GM12878 (cell line): ENCODE measurements at regions not wholly inside any gene's neighbourhood (a gene's known extent, or its start where the extent isn't known, plus 50 kb on each side); places are given as distances from the start of the nearest gene placed in this dataset.

Experiments
- ATAC-seq: fragments of 200-7000 bp; cut with Tn5 transposase; 3 replicates; pipeline ENCODE4 v1.9.1; 2020; ENCODE audit warnings: mild to moderate bottlenecking, moderate library complexity
- BruUV-seq: library from RNA; stranded (reverse); fragments of 400-500 nt; replicated peaks from 2 replicates; lab custom pipeline; 2021; lab: Mats Ljungman, UMichigan
- CTCF ChIA-PET: fragments of 300-600 bp; sonication (Branson Sonifier 250); formaldehyde crosslinking; extraction: SDS; loops from one replicate; lab custom pipeline; 2021; ENCODE audit warnings: inconsistent platforms; lab: Yijun Ruan, JAX
- POLR2A ChIA-PET: fragments of 350-600 bp; formaldehyde crosslinking; extraction: SDS; loops from one replicate; lab custom pipeline; 2021; ENCODE audit warnings: inconsistent platforms; lab: Charles Lee
- RAD21 ChIA-PET: fragments of 300-600 bp; sonication (Branson Sonifier 250); formaldehyde crosslinking; loops from one replicate; lab custom pipeline; 2023; ENCODE audit warnings: antibody characterized with exemption; ENCODE audit not compliant: unreplicated experiment; lab: Charles Lee
- SMC1A ChIA-PET: fragments of 300-600 bp; sonication (Branson Sonifier 250); formaldehyde crosslinking; loops from one replicate; lab custom pipeline; 2023; ENCODE audit not compliant: unreplicated experiment, uncharacterized antibody; lab: Charles Lee
- DNase-seq: peaks from one replicate; pipeline ENCODE4 v3.0.0-alpha.2; 2011; ENCODE audit warnings: low read depth, low spot score
- FAIRE-seq: peaks from 3 replicates; lab custom pipeline; 2011; peaks lifted over from hg19 to GRCh38; lab: Jason Lieb, UNC
- H2AFZ ChIP-seq: 2 replicates; pipeline ENCODE4 v1.6.0; 2011; ENCODE audit warnings: low read depth, low read length, control low read depth; ENCODE audit not compliant: control insufficient read depth
- H3K27ac ChIP-seq: 2 replicates; pipeline ENCODE4 v1.5.1; 2011; ENCODE audit warnings: control low read depth; ENCODE audit not compliant: control insufficient read depth, insufficient read depth
- H3K27me3 ChIP-seq, 2 experiments: replicated peaks in 1 of 2; 2 replicates each; pipeline versions ENCODE4 v1.6.0 to v1.6.1; 2011; ENCODE audit warnings: low read length in 1 of 2; ENCODE audit not compliant: control insufficient read depth in 2 of 2, insufficient read depth in 2 of 2
- H3K36me3 ChIP-seq, 2 experiments: 2 replicates each; pipeline ENCODE4 v1.5.1; 2011; ENCODE audit warnings: low read length in 1 of 2; ENCODE audit not compliant: control insufficient read depth in 2 of 2, insufficient read depth in 2 of 2
- H3K4me1 ChIP-seq: 2 replicates; pipeline ENCODE4 v1.6.1; 2011; ENCODE audit warnings: mild to moderate bottlenecking, low read length, moderate library complexity, mixed read lengths; ENCODE audit not compliant: control insufficient read depth, insufficient read depth
- H3K4me2 ChIP-seq: 2 replicates; pipeline ENCODE4 v1.6.0; 2011; ENCODE audit warnings: control low read depth; ENCODE audit not compliant: control insufficient read depth, insufficient read depth
- H3K4me3 ChIP-seq: fragments of 200-600 bp; sonication (generic); 2 replicates; pipeline ENCODE4 v1.5.1; 2016
- H3K79me2 ChIP-seq: 2 replicates; pipeline ENCODE4 v1.6.0; 2011; ENCODE audit warnings: low read length; ENCODE audit not compliant: control insufficient read depth, insufficient read depth
- H3K9ac ChIP-seq: 2 replicates; pipeline ENCODE4 v1.8.0; 2011; ENCODE audit warnings: low read length, control low read depth, mixed read lengths; ENCODE audit not compliant: control insufficient read depth, insufficient read depth
- H3K9me3 ChIP-seq: replicated peaks from 3 replicates; pipeline ENCODE4 v1.5.1; 2011; ENCODE audit warnings: mild to moderate bottlenecking, low read length; ENCODE audit not compliant: control insufficient read depth, insufficient read depth
- H4K20me1 ChIP-seq: 2 replicates; pipeline ENCODE4 v1.6.0; 2011; ENCODE audit not compliant: control insufficient read depth, insufficient read depth
- CBFB ChIP-seq: IDR thresholded peaks from 2 replicates; pipeline ENCODE4 v1.6.1; 2016; ENCODE audit warnings: antibody characterized with exemption, low read depth
- CREB1 ChIP-seq: IDR thresholded peaks from 2 replicates; pipeline ENCODE4 v1.6.1; 2012; ENCODE audit warnings: low read depth, mild to moderate bottlenecking, inconsistent platforms
- ESRRA ChIP-seq: IDR thresholded peaks from 2 replicates; pipeline ENCODE4 v1.6.1; 2012; ENCODE audit warnings: mild to moderate bottlenecking, low read length, improper control_type of control experiment
- FOXM1 ChIP-seq: IDR thresholded peaks from 2 replicates; pipeline ENCODE4 v1.6.1; 2012; ENCODE audit warnings: low read depth, mild to moderate bottlenecking, inconsistent platforms, low read length, moderate library complexity
- HDAC6 ChIP-seq: fragments of 200-600 bp; sonication (generic); IDR thresholded peaks from one replicate; pipeline ENCODE4 v1.8.0; 2017; ENCODE audit warnings: antibody characterized with exemption; ENCODE audit not compliant: unreplicated experiment
- HDGF ChIP-seq: fragments of 450-650 bp; IDR thresholded peaks from 2 replicates; pipeline ENCODE4 v1.6.1; 2016; ENCODE audit warnings: antibody characterized with exemption
- JUND ChIP-seq: IDR thresholded peaks from 2 replicates; pipeline ENCODE4 v1.6.1; 2012; ENCODE audit warnings: low read depth, mild to moderate bottlenecking, low read length, improper control_type of control experiment, moderate library complexity
- LARP7 ChIP-seq: fragments of 450-650 bp; IDR thresholded peaks from 2 replicates; pipeline ENCODE4 v1.6.1; 2017; ENCODE audit warnings: mild to moderate bottlenecking
- MAX ChIP-seq: IDR thresholded peaks from 2 replicates; pipeline ENCODE4 v1.6.1; 2012; ENCODE audit warnings: low read depth, low read length, improper control_type of control experiment
- TARDBP ChIP-seq: IDR thresholded peaks from 2 replicates; pipeline ENCODE4 v1.6.1; 2016; ENCODE audit warnings: borderline replicate concordance
- ZZZ3 ChIP-seq: IDR thresholded peaks from 2 replicates; pipeline ENCODE4 v1.6.1; 2011; ENCODE audit warnings: low read depth; ENCODE audit not compliant: control insufficient read depth, insufficient read length
- WGBS: methylation state at CpG from one replicate; pipeline ENCODE4 v1.1.6; 2016; ENCODE audit warnings: low lambda C conversion rate; ENCODE audit not compliant: insufficient replicate concordance, insufficient coverage; ENCODE audit errors: missing lambda C conversion rate; 5-methylcytosine and 5-hydroxymethylcytosine counted together
- in situ Hi-C: fragments of 300-500 bp; cut with MboI; formaldehyde crosslinking; loops from 9 replicates; pipeline ENCODE4 v1.14.3; 2018; ENCODE audit warnings: mixed read lengths
- intact Hi-C: fragments of 100-400 bp; cut with micrococcal nuclease; formaldehyde crosslinking; loops from one replicate; pipeline ENCODE4 v1.14.2; 2022; ENCODE audit not compliant: unreplicated experiment
- TF ChIP-seq, protein P1 (sequence below): IDR thresholded peaks from 2 replicates; pipeline ENCODE4 v1.6.1; 2012; ENCODE audit warnings: low read depth, low read length, improper control_type of control experiment
- TF ChIP-seq, protein P2 (sequence below), 3 experiments: IDR thresholded peaks in 2 of 3; conservative IDR thresholded peaks in 1 of 3; 2 replicates each; pipeline ENCODE4 v1.5.1; 2011; ENCODE audit warnings: low read depth in 3 of 3, low read length in 3 of 3, mild to moderate bottlenecking in 3 of 3, control low read depth in 2 of 3, moderate library complexity in 2 of 3, inconsistent platforms in 1 of 3, mixed read lengths in 1 of 3; ENCODE audit not compliant: control insufficient read depth in 2 of 3, insufficient read depth in 1 of 3; ENCODE audit errors: extremely low read depth in 1 of 3

- TF ChIP-seq FOXM1 = no peak
Measured at GRCh38 chr10:45183174-45183573, 132.2 kb downstream of the OR13A1 start (continued).

DNA sequence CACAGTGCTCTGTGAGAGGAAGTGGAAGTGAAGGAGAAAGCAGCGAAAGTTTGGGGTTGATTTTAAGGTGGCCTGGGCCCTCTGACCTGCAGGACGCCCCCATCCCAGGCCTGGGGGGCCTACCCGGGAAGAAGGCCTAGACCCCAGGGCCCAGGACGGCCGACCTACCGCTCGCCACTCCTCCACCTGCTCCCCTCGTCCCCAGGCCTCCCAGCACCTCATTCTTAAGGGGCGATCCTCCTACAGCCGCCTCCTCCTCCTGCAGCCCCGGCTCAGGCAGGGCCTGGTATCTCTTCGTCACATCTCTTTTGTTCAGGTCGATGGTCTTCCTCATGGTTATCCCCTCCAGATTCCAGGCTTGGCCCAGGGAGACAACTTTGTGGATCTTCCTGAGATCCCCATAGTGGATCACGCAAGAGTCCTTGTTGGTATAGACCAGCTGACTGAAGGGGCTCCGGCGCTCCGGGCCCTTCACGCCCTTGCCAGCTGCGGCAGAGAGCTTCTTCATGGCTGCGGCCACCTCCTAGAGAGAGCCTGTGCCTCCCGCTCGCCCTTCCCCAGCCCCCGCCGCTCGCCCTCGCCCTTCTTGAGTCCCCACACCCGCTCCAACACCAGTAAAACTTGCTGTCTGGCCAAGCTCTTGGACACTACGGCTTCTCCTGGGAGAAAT is 117.5 kb downstream of the OR13A1 start:
- POLR2A ChIA-PET = no interaction called here
- H2AFZ ChIP-seq = no peak overlapping the region
- no peak for DNase-seq
- TF ChIP-seq ZZZ3 = no peak
- TF ChIP-seq, all 136 proteins: peak for 0
- no peaks in the 10 kb centered on the region for H4K20me1 ChIP-seq
- H3K4me3 ChIP-seq = no peak overlapping the region
- ChIA-PET SMC1A (no interaction called here), CTCF (no interaction called here), RAD21 (no interaction called here)
- H3K9ac ChIP-seq = no peak overlapping the region
- H3K9me3 ChIP-seq = no peaks in the 10 kb centered on the region
- H3K27me3 ChIP-seq = no peaks in the 10 kb centered on the region
- FAIRE-seq = no peak
- no peaks in the 10 kb centered on the region for H3K36me3 ChIP-seq
- no peak for ATAC-seq
- WGBS = 58% methylated on average over 28 of the region's 28 CpGs
- no TSS peak for BruUV-seq
- no peak overlapping the region for H3K4me2 ChIP-seq
- H3K27ac ChIP-seq = no peak overlapping the region
- H3K4me1 ChIP-seq = no peaks in the 10 kb centered on the region
- intact Hi-C loops = no loop called here
- H3K79me2 ChIP-seq = no peaks in the 10 kb centered on the region
- in situ Hi-C loops = no loop called here

- no peak overlapping the region for H3K4me2 ChIP-seq
- CTCF ChIA-PET = no interaction called here
- H3K27ac ChIP-seq = no peak overlapping the region
- in situ Hi-C loops = no loop called here
- H3K9ac ChIP-seq = no peak overlapping the region
- H4K20me1 ChIP-seq = no peaks in the 10 kb centered on the region
- FAIRE-seq (no peak), DNase-seq (no peak), ATAC-seq (no peak)
- BruUV-seq = no TSS peak
- no peaks in the 10 kb centered on the region for H3K27me3 ChIP-seq
- TF ChIP-seq CBFB = no peak
- TF ChIP-seq, protein P1, sequence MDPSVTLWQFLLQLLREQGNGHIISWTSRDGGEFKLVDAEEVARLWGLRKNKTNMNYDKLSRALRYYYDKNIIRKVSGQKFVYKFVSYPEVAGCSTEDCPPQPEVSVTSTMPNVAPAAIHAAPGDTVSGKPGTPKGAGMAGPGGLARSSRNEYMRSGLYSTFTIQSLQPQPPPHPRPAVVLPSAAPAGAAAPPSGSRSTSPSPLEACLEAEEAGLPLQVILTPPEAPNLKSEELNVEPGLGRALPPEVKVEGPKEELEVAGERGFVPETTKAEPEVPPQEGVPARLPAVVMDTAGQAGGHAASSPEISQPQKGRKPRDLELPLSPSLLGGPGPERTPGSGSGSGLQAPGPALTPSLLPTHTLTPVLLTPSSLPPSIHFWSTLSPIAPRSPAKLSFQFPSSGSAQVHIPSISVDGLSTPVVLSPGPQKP = no peak
- TF ChIP-seq TARDBP = no peak
- TF ChIP-seq ESRRA = no peak
- no peak for TF ChIP-seq MAX
- no peak for TF ChIP-seq HDGF
- TF ChIP-seq LARP7 = no peak
- TF ChIP-seq, protein P2, sequence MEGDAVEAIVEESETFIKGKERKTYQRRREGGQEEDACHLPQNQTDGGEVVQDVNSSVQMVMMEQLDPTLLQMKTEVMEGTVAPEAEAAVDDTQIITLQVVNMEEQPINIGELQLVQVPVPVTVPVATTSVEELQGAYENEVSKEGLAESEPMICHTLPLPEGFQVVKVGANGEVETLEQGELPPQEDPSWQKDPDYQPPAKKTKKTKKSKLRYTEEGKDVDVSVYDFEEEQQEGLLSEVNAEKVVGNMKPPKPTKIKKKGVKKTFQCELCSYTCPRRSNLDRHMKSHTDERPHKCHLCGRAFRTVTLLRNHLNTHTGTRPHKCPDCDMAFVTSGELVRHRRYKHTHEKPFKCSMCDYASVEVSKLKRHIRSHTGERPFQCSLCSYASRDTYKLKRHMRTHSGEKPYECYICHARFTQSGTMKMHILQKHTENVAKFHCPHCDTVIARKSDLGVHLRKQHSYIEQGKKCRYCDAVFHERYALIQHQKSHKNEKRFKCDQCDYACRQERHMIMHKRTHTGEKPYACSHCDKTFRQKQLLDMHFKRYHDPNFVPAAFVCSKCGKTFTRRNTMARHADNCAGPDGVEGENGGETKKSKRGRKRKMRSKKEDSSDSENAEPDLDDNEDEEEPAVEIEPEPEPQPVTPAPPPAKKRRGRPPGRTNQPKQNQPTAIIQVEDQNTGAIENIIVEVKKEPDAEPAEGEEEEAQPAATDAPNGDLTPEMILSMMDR (IDR thresholded peaks at IDR 0.05 in 2 of 3, conservative IDR thresholded peaks at IDR 0.05 in 1 of 3; ENCODE audit: control insufficient read depth in 2 of 3, extremely low read depth in 1 of 3, insufficient read depth in 1 of 3, low read depth in 3 of 3, low read length in 3 of 3) = no peak
- no peak for TF ChIP-seq CREB1
- TF ChIP-seq JUND = no peak
- no peak for TF ChIP-seq HDAC6
- H3K4me3 ChIP-seq = no peak overlapping the region
- POLR2A ChIA-PET = no interaction called here
- no peaks in the 10 kb centered on the region for H3K9me3 ChIP-seq
- no peaks in the 10 kb centered on the region for H3K36me3 ChIP-seq
- no peak overlapping the region for H2AFZ ChIP-seq
- no peaks in the 10 kb centered on the region for H3K4me1 ChIP-seq
- 69% methylated on average over 45 of the region's 50 CpGs for whole genome bisulfite sequencing
- SMC1A ChIA-PET = no interaction called here
- RAD21 ChIA-PET = no interaction called here
- no peaks in the 10 kb centered on the region for H3K79me2 ChIP-seq
- intact Hi-C loops = no loop called here
Measured at GRCh38 chr10:45198486-45199204, 116.8 kb downstream of the OR13A1 start.
